Heart right ventricle (tissue), 16 donors: ENCODE measurements at regions not wholly inside any gene's neighbourhood (a gene's known extent, or its start where the extent isn't known, plus 50 kb on each side); places are given as distances from the start of the nearest gene placed in this dataset.

ENCODE experiments used
- ATAC-seq, 8 donors: fragments of 200-7000 bp; cut with Tn5 transposase; one replicate each; pipeline ENCODE4 v1.9.1; 2020; ENCODE audit warnings: mild to moderate bottlenecking in 8 of 8, moderate library complexity in 8 of 8, moderate number of reproducible peaks in 1 of 8
- DNase-seq, 2 donors: peaks; one replicate each; pipeline ENCODE4 v3.0.0-alpha.2; 2020
- H3K27ac ChIP-seq, 10 donors: fragments of 200-600 bp; sonication (generic) in 2 of 10; one replicate each; pipeline versions ENCODE4 v1.5.0 to v1.8.0; 2020 to 2022; ENCODE audit warnings: mild to moderate bottlenecking in 3 of 10
- H3K27me3 ChIP-seq, 7 donors: fragments of 200-600 bp; one replicate each; pipeline ENCODE4 v1.8.0; 2021 to 2022; ENCODE audit warnings: mild to moderate bottlenecking in 2 of 7
- H3K36me3 ChIP-seq, 9 donors: fragments of 200-600 bp; sonication (generic) in 1 of 9; one replicate each; pipeline versions ENCODE4 v1.5.0 to v1.8.0; 2020 to 2022; ENCODE audit warnings: mild to moderate bottlenecking in 2 of 9
- H3K4me1 ChIP-seq, 9 donors: fragments of 200-600 bp; sonication (generic) in 1 of 9; one replicate each; pipeline versions ENCODE4 v1.5.0 to v1.8.0; 2020 to 2022; ENCODE audit warnings: mild to moderate bottlenecking in 4 of 9
- H3K4me3 ChIP-seq, 10 donors: fragments of 200-600 bp; sonication (generic) in 2 of 10; one replicate each; pipeline versions ENCODE4 v1.5.0 to v1.8.0; 2020 to 2022; ENCODE audit warnings: mild to moderate bottlenecking in 7 of 10, moderate library complexity in 2 of 10
- H3K9me3 ChIP-seq, 11 donors: fragments of 200-600 bp in 10 of 11; sonication (generic) in 2 of 11; one replicate each; pipeline versions ENCODE4 v1.5.0 to v1.8.0; 2013 to 2022; ENCODE audit warnings: mild to moderate bottlenecking in 2 of 11, control low read depth in 1 of 11, moderate library complexity in 1 of 11
- WGBS, 2 donors: extraction: QIAGEN DNeasy Blood & Tissue Kit; methylation state at CpG; one replicate each; pipeline ENCODE4 v1.1.7; 2013; ENCODE audit warnings: inconsistent platforms in 1 of 2; 5-methylcytosine and 5-hydroxymethylcytosine counted together
- intact Hi-C, 10 donors: fragments of 100-400 bp; cut with DNase I; formaldehyde crosslinking; loops; one replicate each; pipeline versions ENCODE4 v1.11.1 to v1.14.2; 2022
- TF ChIP-seq, protein P1 (sequence below), 9 donors: fragments of 200-600 bp; sonication (generic) in 2 of 9; IDR thresholded peaks; one replicate each; pipeline versions ENCODE4 v1.5.0 to v1.8.0; 2021 to 2022; ENCODE audit warnings: antibody characterized with exemption in 9 of 9, mild to moderate bottlenecking in 5 of 9, moderate library complexity in 1 of 9
- donor health status: Arrhythmogenic right ventricular cardiomyopathy.
- donor health status: ischemic (EF 13 %, LVEDD 7.1; RV severe dilation, severe dysfunction).
- donor health status: healthy with polysubstance abuse.
- donor health status: DM: no; HTN: yes; CAD: no.
- donor health status: DM: no; HTN: no; CAD: no.
- donor health status: ischemic (EF 25% LVEDD 6.9; RV normal size, moderate dysfunction).
- donor health status: ischemic (EF 25% LVEDD 5.7; RV mildly dilated, moderate dysfunction).
- donor health status: healthy.
- donor health status: DM: yes; HTN: yes; CAD: no.
- donor health status: Ischemic cardiomyopathy.
- donor health status: ischemic (EF 35%, LVEDD 5.7; RV mildly dilated, moderate dysfunction).
- donor health status: nonischemic (EF 11% LVEDD 7.7; RV severe dilation, severe dysfunction).
- donor health status: DM: yes; HTN: yes; CAD: no.
- donor health status: PGD.
- donor health status: ischemic (EF 29% LVEDD 5.4; RV normal size, mild dysfunction).
- donor health status: nonischemic (EF 23%, LVEDD 6.1; RV moderate dilation, normal function).

DNA sequence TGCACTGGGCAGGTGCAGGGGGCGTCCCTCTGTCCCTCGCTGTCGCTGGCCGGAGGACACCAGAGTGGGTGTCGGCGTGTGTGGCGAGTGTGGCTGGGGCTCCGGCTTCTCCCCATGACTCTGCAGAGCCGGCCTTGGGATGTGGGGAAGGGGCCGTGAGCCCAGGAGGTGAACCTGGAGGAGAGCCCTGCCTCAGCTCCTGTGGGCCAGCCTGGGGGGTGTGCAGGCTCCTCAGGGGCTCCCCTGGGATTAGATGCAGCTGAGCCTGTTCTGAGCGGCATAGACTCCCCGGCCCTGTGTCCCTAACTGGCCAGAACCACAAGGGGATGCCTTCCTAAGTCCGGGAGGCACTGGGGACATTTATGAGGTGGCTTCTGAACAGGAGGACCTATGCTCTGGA, 73.2 kb upstream of the GATA5 start:
- DNase-seq = no peak
- intact Hi-C loops = no loop called here
- Histone ChIP-seq H3K4me1 (peaks cover 7 to 36% (median 18%) of the 10 kb centered on the region in 9 donors), H3K4me3 (peak overlapping the region in 2 of 10 donors; percentile 70 to 71), H3K9me3 (peaks cover 0 to 9% (median 0%) of the 10 kb centered on the region in 11 donors), H3K27ac (peak overlapping the region in 9 of 10 donors; percentile 80 to 99 (median 92)), H3K27me3 (peaks cover 0 to 60% (median 44%) of the 10 kb centered on the region in 7 donors), H3K36me3 (peaks cover 0 to 33% (median 0%) of the 10 kb centered on the region in 9 donors)
- TF ChIP-seq, protein P1, sequence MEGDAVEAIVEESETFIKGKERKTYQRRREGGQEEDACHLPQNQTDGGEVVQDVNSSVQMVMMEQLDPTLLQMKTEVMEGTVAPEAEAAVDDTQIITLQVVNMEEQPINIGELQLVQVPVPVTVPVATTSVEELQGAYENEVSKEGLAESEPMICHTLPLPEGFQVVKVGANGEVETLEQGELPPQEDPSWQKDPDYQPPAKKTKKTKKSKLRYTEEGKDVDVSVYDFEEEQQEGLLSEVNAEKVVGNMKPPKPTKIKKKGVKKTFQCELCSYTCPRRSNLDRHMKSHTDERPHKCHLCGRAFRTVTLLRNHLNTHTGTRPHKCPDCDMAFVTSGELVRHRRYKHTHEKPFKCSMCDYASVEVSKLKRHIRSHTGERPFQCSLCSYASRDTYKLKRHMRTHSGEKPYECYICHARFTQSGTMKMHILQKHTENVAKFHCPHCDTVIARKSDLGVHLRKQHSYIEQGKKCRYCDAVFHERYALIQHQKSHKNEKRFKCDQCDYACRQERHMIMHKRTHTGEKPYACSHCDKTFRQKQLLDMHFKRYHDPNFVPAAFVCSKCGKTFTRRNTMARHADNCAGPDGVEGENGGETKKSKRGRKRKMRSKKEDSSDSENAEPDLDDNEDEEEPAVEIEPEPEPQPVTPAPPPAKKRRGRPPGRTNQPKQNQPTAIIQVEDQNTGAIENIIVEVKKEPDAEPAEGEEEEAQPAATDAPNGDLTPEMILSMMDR (IDR thresholded peaks at IDR 0.05) = no peak
- WGBS, 2 donors = 79 to 85% methylated on average over 13 of the region's 13 CpGs
- ATAC-seq = no peak

DNA sequence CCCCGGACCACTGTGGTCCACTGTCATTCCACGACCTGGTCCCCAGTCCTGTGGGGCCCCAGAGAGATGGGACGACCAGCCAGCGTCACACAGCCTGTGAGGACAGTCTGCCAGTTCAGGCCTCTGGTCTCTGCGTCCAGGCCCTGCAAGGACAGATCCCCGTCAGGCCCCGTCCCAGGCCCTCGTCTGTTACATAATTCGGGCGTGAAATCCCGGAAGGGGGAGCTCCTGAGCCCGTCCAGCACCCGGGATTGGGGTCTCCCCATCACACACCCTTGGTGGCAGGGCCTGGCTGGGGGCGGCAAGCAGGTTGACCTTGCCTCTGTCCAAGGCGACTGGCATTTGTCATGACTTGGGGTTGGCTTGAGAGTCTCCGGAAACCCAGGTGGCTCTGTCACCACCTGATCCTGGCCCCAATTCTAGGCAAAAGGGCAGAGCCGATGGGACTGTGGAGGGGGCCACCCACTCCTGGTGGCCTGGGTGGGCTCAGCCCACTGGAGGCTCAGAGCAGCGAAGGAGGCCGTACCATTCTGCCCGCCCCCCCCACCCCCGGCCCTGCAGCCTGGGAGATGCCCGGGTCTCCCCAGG, 73.8 kb upstream of the GATA5 start:
- peak; percentile 4 to 39 (median 30) for ATAC-seq
- Histone ChIP-seq H3K4me1 (peaks cover 7 to 36% (median 18%) of the 10 kb centered on the region in 9 donors), H3K27ac (peak overlapping the region; percentile 80 to 99 (median 92)), H3K4me3 (peak overlapping the region in 8 of 10 donors; percentile 17 to 74 (median 70)), H3K27me3 (peaks cover 0 to 65% (median 50%) of the 10 kb centered on the region in 7 donors), H3K9me3 (peaks cover 0 to 4% (median 0%) of the 10 kb centered on the region in 11 donors), H3K36me3 (peaks cover 0 to 29% (median 0%) of the 10 kb centered on the region in 9 donors)
- intact Hi-C loops = no loop called here
- TF ChIP-seq, protein P1 (IDR thresholded peaks at IDR 0.05) = peak in 5 of 9 donors; percentile 8 to 35 (median 31)
- 35 to 44% methylated on average over 22 of the region's 22 CpGs for WGBS, 2 donors
- DNase-seq = no peak

DNA sequence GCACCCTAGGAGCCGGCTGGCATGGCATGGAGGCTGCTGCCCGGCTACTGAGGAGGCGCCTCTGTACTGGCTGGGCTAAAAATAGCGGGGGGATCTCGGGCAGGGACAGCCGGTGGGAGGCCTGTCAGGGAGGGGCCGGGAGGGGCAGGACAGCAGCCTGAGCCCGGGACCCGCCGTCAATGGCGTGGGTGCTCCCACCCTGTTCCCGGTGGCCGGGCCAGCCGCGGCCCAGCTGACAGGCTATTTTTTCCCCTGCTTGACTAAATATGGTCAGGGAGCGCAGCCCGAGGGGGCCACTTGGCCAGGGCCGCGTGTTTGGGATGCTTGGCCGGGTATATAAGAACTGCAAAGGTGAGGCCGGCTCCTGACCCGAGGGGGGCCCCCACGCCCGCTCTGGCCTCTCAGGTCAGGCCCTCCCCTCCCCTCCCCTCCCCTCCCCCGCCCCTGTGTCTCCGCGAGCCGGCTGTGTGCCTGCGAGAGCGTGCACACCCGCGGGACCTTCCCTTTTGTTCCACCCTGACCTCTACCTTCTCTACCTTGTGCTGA, 74.4 kb upstream of the GATA5 start:
- Histone ChIP-seq H3K27me3 (peaks cover 0 to 71% (median 55%) of the 10 kb centered on the region in 7 donors), H3K36me3 (peaks cover 0 to 23% (median 0%) of the 10 kb centered on the region in 9 donors), H3K27ac (peak overlapping the region; percentile 83 to 99 (median 92)), H3K9me3 (no peaks in the 10 kb centered on the region), H3K4me1 (peaks cover 7 to 38% (median 18%) of the 10 kb centered on the region in 9 donors), H3K4me3 (peak overlapping the region; percentile 53 to 74 (median 70))
- intact Hi-C loops = no loop called here
- TF ChIP-seq, protein P1 (IDR thresholded peaks at IDR 0.05) = no peak
- ATAC-seq = peak; percentile 67 to 89 (median 81)
- DNase-seq = peak; percentile 83 to 84
- 6 to 7% methylated on average over 21 to 32 of the region's 32 CpGs for WGBS, 2 donors

DNA sequence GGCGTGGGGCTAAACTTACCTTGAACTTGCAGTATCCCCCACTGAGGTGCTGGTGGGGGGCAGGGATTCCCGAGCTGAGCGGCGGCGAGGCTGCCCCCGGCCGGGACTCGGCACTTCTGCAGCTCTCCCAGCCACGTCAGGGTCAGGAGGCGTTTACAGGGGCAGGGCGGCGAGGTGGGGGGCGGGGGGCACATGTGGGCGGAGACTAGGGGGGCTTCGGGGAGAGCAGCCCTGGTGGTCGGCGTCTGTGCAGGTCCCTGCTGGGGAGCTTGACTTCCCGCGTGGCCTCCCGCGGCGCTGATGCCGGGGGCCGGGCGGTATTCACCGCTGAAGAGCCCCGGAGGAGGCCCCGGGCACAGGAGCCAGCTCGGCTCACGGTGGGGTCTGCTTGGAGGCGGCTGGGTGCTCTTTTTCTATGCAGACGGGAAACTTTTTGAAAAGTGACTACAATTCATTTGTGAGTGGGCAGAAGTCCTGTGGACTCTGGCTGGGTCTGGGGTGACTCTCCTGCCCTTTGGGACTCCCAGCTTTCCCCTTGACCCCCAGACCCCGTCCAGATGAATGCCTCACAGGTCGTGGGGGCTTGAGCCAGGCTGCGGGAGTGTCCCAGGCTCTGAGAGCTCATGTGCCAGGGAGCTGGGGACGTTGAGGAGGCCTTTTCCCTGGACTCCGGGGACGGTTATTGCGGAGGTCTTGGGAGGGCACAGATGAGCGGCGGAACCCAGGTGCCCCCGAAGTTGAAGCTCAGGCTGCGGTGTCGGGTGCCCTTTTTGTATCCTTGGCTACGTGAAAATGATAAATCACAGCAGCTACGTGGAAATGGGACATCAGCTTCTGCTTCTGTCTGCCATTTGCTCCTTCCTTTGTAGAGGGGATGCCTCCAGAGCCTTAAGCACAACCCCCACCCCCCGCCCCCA, 75.9 kb upstream of the GATA5 start:
- Histone ChIP-seq H3K27me3 (peaks cover 0 to 84% (median 66%) of the 10 kb centered on the region in 7 donors), H3K27ac (peak overlapping the region; percentile 83 to 99 (median 92)), H3K4me3 (peak overlapping the region; percentile 53 to 74 (median 70)), H3K9me3 (no peaks in the 10 kb centered on the region), H3K36me3 (peaks cover 0 to 9% (median 0%) of the 10 kb centered on the region in 9 donors), H3K4me1 (peaks cover 8 to 52% (median 27%) of the 10 kb centered on the region in 9 donors)
- DNase-seq = no peak
- peak in 1 of 8 donors; percentile 1 for ATAC-seq
- intact Hi-C loops = no loop called here
- WGBS, 2 donors = 14 to 18% methylated on average over 46 to 47 of the region's 47 CpGs
- TF ChIP-seq, protein P1 (IDR thresholded peaks at IDR 0.05) = no peak
